ENCODE measurements at regions not wholly inside any gene's neighbourhood (a gene's known extent, or its start where the extent isn't known, plus 50 kb on each side); places are given as distances from the start of the nearest gene placed in this dataset.

DNA sequence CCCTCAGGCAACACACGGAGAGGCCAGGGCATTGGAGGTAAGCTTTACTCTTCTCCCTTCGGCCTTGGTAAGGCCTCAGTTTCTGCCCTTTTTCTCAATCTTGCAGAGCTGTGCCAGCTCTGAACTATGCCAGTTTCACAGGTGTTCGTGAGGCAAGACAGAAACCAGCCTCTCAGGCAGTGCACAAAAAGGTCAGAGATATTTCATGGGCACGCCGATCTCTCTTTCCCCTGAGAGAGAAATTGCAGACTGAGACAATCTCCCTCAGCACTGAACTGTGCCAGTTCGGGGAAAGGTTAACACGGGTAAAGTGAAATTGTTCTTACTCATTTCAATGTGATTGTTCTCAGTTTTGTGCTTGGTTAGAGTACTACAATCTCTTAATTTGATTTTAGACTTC is 88.5 kb downstream of the GMNC start:
- Histone ChIP-seq H4K20me1 (ENCODE audit: insufficient read depth, low read length) (no peaks in the 10 kb centered on the region), H3K4me1 (ENCODE audit: insufficient read depth, low read length) (no peaks in the 10 kb centered on the region), H3K4me2 (ENCODE audit: low read depth, low read length) (no peak overlapping the region), H3K79me2 (ENCODE audit: insufficient read depth, low read length) (no peaks in the 10 kb centered on the region), H3K4me3 (replicated peaks in 1 of 3; ENCODE audit: insufficient read depth in 1 of 3, low read depth in 2 of 3, low read length in 3 of 3) (no peak overlapping the region), H3K27ac (ENCODE audit: extremely low read length, insufficient read depth, low read length) (no peak overlapping the region), H2AFZ (ENCODE audit: low read length) (no peak overlapping the region), H3K36me3 (replicated peaks in 1 of 2; ENCODE audit: control insufficient read depth in 1 of 2, insufficient read depth in 2 of 2, low read length in 2 of 2) (no peaks in the 10 kb centered on the region), H3K9ac (ENCODE audit: insufficient read depth, low read depth, low read length) (no peak overlapping the region), H3K27me3 (ENCODE audit: control insufficient read depth in 1 of 2, insufficient read depth in 2 of 2, low read length in 2 of 2) (no peaks in the 10 kb centered on the region), H3K9me3 (ENCODE audit: low read length) (no peaks in the 10 kb centered on the region)
- TF ChIP-seq FOSL1 (CRISPR knock-in tag; IDR thresholded peaks at IDR 0.05; ENCODE audit: borderline replicate concordance) (no peak), FLYWCH1 (CRISPR knock-in tag; IDR thresholded peaks at IDR 0.05) (no peak), FOXO1 (CRISPR knock-in tag; IDR thresholded peaks at IDR 0.05) (no peak), MIXL1 (CRISPR knock-in tag; IDR thresholded peaks at IDR 0.05) (no peak), ZNF776 (CRISPR knock-in tag; IDR thresholded peaks at IDR 0.05) (no peak), ZNF746 (CRISPR knock-in tag; IDR thresholded peaks at IDR 0.05) (no peak), RARG (CRISPR knock-in tag; IDR thresholded peaks at IDR 0.05; ENCODE audit: low read depth) (no peak), IKZF4 (CRISPR knock-in tag; IDR thresholded peaks at IDR 0.05; ENCODE audit: borderline replicate concordance, low read depth, not compliant biosample characterization) (no peak), MEIS2 (CRISPR knock-in tag; IDR thresholded peaks at IDR 0.05) (no peak), ZNF251 (CRISPR knock-in tag; IDR thresholded peaks at IDR 0.05) (no peak)
- TF ChIP-seq, protein P1, sequence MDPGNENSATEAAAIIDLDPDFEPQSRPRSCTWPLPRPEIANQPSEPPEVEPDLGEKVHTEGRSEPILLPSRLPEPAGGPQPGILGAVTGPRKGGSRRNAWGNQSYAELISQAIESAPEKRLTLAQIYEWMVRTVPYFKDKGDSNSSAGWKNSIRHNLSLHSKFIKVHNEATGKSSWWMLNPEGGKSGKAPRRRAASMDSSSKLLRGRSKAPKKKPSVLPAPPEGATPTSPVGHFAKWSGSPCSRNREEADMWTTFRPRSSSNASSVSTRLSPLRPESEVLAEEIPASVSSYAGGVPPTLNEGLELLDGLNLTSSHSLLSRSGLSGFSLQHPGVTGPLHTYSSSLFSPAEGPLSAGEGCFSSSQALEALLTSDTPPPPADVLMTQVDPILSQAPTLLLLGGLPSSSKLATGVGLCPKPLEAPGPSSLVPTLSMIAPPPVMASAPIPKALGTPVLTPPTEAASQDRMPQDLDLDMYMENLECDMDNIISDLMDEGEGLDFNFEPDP (CRISPR knock-in tag; conservative IDR thresholded peaks at IDR 0.05): no peak
- TF ChIP-seq, protein P2, sequence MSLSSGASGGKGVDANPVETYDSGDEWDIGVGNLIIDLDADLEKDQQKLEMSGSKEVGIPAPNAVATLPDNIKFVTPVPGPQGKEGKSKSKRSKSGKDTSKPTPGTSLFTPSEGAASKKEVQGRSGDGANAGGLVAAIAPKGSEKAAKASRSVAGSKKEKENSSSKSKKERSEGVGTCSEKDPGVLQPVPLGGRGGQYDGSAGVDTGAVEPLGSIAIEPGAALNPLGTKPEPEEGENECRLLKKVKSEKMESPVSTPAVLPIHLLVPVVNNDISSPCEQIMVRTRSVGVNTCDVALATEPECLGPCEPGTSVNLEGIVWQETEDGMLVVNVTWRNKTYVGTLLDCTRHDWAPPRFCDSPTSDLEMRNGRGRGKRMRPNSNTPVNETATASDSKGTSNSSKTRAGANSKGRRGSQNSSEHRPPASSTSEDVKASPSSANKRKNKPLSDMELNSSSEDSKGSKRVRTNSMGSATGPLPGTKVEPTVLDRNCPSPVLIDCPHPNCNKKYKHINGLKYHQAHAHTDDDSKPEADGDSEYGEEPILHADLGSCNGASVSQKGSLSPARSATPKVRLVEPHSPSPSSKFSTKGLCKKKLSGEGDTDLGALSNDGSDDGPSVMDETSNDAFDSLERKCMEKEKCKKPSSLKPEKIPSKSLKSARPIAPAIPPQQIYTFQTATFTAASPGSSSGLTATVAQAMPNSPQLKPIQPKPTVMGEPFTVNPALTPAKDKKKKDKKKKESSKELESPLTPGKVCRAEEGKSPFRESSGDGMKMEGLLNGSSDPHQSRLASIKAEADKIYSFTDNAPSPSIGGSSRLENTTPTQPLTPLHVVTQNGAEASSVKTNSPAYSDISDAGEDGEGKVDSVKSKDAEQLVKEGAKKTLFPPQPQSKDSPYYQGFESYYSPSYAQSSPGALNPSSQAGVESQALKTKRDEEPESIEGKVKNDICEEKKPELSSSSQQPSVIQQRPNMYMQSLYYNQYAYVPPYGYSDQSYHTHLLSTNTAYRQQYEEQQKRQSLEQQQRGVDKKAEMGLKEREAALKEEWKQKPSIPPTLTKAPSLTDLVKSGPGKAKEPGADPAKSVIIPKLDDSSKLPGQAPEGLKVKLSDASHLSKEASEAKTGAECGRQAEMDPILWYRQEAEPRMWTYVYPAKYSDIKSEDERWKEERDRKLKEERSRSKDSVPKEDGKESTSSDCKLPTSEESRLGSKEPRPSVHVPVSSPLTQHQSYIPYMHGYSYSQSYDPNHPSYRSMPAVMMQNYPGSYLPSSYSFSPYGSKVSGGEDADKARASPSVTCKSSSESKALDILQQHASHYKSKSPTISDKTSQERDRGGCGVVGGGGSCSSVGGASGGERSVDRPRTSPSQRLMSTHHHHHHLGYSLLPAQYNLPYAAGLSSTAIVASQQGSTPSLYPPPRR (CRISPR knock-in tag; IDR thresholded peaks at IDR 0.05; ENCODE audit: borderline replicate concordance): no peak
- TF ChIP-seq, protein P3, sequence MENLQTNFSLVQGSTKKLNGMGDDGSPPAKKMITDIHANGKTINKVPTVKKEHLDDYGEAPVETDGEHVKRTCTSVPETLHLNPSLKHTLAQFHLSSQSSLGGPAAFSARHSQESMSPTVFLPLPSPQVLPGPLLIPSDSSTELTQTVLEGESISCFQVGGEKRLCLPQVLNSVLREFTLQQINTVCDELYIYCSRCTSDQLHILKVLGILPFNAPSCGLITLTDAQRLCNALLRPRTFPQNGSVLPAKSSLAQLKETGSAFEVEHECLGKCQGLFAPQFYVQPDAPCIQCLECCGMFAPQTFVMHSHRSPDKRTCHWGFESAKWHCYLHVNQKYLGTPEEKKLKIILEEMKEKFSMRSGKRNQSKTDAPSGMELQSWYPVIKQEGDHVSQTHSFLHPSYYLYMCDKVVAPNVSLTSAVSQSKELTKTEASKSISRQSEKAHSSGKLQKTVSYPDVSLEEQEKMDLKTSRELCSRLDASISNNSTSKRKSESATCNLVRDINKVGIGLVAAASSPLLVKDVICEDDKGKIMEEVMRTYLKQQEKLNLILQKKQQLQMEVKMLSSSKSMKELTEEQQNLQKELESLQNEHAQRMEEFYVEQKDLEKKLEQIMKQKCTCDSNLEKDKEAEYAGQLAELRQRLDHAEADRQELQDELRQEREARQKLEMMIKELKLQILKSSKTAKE (CRISPR knock-in tag; IDR thresholded peaks at IDR 0.05; ENCODE audit: borderline replicate concordance): no peak
- TF ChIP-seq, protein P4, sequence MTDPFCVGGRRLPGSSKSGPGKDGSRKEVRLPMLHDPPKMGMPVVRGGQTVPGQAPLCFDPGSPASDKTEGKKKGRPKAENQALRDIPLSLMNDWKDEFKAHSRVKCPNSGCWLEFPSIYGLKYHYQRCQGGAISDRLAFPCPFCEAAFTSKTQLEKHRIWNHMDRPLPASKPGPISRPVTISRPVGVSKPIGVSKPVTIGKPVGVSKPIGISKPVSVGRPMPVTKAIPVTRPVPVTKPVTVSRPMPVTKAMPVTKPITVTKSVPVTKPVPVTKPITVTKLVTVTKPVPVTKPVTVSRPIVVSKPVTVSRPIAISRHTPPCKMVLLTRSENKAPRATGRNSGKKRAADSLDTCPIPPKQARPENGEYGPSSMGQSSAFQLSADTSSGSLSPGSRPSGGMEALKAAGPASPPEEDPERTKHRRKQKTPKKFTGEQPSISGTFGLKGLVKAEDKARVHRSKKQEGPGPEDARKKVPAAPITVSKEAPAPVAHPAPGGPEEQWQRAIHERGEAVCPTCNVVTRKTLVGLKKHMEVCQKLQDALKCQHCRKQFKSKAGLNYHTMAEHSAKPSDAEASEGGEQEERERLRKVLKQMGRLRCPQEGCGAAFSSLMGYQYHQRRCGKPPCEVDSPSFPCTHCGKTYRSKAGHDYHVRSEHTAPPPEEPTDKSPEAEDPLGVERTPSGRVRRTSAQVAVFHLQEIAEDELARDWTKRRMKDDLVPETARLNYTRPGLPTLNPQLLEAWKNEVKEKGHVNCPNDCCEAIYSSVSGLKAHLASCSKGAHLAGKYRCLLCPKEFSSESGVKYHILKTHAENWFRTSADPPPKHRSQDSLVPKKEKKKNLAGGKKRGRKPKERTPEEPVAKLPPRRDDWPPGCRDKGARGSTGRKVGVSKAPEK (CRISPR knock-in tag; IDR thresholded peaks at IDR 0.05; ENCODE audit: borderline replicate concordance): no peak
- no peak for FAIRE-seq
- ChIA-PET POLR2A (no interaction called here), CTCF (ENCODE audit: low intra/inter-chr PET ratio, low total read pairs) (no interaction called here)
- DNase-seq (ENCODE audit: low spot score): no peak
- intact Hi-C loops (cut with micrococcal nuclease; ENCODE audit: unreplicated experiment): no loop called here
- in situ Hi-C loops (cut with HindIII; ENCODE audit: extremely low pct_ligation_motif_present, low pct_unique_long_range_greater_than_20kb): no loop called here
- WGBS (ENCODE audit: low lambda C conversion rate): 25% methylated on average over 7 of the region's 7 CpGs
- ATAC-seq: no peak
- no TSS peak for BruUV-seq (replicated peaks)

All from HepG2 (cell line).